CD4-positive, alpha-beta T cell treated with Interleukin-12 subunit alpha and Interleukin-12 subunit beta, for 1 hour (primary cell): ENCODE measurements at regions not wholly inside any gene's neighbourhood (a gene's known extent, or its start where the extent isn't known, plus 50 kb on each side); places are given as distances from the start of the nearest gene placed in this dataset.

ENCODE experiments used
- DNase-seq: peaks from one replicate; pipeline ENCODE4 v3.0.0-alpha.2; 2020

GRCh38 chr6:1023229-1023628 lies 288.7 kb upstream of the FOXQ1 start:
- DNase-seq = no peak

DNA sequence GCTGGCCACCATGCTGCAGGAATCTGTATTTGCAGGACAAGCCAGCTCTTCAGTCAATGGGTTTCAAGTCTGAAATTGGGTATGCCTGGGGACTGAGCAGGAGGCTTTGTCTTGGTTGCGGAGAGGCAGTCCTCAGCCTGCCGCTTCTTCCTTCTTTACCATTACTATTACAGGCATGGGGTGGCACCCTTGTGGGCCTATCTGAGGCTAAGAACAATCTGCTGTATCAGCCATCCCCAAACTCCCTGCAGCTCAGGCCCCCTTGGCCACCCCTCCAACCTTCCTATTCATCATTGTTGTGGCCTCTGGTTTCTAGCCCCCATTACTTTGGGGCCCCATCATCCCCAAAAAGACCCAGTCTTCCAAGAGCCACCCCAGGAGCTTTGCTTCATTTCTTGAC lies 289.2 kb upstream of the FOXQ1 start:
- no peak for DNase-seq

DNA sequence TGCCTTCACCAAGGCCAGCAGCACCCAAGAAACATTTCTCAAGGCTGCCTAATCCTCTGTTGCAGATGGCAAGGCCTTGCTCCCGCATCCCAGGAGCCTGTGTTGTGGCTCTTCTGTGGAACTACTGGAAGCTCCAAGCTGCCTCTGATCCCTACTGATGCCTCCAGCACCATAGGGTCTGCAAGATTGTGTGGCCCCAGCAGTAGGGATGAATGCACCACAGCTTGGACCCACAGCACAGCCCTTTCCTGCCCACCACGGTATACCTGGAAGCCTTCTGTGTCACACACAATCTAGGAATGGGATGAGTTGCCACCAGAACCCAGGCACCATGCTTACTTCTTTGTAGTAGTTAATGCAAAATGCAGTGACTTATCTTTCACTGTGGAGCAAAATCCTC lies 291.1 kb upstream of the FOXQ1 start:
- DNase-seq = no peak

- no peak for DNase-seq
Observed at GRCh38 chr6:1020133-1020532, 291.8 kb upstream of the FOXQ1 start.

GRCh38 chr6:1018041-1018440 lies 293.9 kb upstream of the FOXQ1 start:
- DNase-seq = no peak

DNA sequence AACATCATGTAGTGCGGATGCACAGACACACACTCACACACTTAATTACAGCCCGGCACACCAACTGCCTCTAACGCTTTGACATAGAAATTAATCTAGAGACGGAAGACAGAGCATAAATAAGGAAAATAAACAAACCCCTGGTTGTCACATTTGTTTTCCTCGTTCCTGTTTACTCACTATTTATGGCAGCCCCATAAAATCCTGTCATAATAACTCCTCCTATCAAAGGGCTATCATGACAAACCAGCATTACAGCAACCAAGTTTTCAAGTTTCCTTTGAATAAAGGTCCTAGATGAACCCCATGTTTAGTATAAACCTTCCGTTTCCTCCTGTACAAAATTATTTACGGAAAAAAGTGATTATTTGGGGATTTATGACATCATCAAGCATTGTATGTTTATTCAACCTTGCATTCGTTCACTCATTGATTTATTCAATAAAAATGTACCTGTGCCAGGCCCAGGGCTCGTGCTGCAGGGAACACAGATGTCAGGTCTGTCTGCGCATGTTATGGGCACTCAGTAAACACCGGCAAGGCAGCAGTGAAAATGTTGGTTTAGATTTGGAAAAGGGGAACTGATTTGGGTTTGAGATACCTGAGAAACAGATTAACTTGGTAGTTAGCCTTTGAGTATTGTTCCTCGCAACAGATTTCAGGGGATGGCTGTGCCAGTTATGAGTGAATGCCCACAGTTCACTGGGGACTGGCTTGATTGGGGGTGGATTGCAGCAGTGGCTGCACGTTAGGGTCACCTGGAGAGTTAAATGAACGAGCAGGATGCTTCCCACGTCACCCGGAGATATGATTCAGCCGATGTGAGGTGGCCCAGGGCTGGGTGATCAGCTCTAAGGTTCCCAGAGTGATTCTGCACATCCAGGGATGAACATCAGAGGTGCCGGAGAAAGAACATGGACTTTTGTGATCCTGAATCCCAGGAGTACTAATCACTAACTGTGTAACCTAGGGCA lies 295.3 kb upstream of the FOXQ1 start:
- no peak for DNase-seq

GRCh38 chr6:1015825-1016224 lies 296.1 kb upstream of the FOXQ1 start:
- DNase-seq = no peak

DNA sequence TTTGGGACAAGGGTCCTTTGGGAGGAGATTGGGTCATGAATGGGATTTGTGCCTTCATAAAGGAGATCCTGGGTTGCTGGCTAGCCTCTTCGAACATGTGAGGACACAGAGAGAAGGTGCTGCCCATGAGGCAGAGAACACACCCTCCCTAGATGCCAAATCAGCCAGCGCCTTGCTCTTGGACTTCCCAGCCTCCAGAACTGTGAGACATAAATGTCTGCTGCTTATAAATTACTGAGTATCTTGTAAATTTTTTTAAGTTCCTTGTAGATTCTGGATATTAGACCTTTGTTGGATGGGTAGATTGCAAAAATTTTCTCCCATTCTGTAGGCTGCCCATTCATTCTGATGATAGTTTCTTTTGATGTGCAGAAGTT lies 297.5 kb upstream of the FOXQ1 start:
- DNase-seq = no peak

GRCh38 chr6:1013656-1014430 lies 298.1 kb upstream of the FOXQ1 start:
- no peak for DNase-seq

- no peak for DNase-seq
Observed at GRCh38 chr6:1009103-1009502, 302.8 kb upstream of the FOXQ1 start.

DNA sequence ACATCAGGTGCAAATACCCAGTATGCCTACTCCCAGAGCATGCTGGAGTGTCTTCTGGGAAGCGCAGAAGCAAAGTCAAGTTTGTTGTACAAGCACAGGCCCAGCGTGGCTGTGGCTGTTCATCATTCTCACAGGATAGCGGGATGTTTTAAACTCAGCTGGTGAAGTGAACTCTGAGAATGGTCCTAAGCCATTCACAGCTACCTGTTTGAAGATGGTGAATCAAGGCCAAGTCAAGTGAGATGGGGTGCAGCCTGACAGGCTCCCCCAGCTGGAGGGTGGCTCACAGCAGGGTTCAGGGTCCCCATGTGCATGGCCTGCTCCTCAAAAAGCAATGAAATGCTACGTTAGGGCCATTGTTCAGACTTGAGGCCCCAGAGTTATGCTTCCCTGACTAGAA lies 304.7 kb upstream of the FOXQ1 start:
- no peak for DNase-seq

- no peak for DNase-seq
Observed at GRCh38 chr6:1004885-1005630, 306.8 kb upstream of the FOXQ1 start.

GRCh38 chr6:1003394-1004160 lies 308.3 kb upstream of the FOXQ1 start:
- no peak for DNase-seq

- no peak for DNase-seq
Observed at GRCh38 chr6:1002989-1003388, 308.9 kb upstream of the FOXQ1 start.

GRCh38 chr6:1001655-1002349 lies 308.9 kb upstream of the EXOC2 start:
- no peak for DNase-seq

DNA sequence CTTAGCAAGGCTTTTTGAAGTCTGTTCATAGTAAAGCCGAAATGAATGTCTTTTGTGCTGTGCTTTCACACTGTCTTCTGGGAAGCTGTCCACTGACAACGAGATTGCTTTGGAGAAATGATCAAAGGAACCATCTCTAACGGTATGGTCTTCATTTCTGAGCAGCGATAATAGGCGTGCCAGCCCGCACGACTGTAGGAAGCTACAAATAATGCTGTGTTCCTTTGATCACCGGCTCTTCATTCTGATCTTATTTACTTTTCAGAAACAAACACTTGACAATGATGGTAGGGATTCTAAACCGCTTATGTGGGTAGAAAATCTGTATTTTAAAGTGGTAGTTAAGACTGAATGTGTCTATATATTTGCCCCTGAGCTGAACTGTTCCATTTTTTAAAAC lies 306.6 kb upstream of the EXOC2 start:
- no peak for DNase-seq

DNA sequence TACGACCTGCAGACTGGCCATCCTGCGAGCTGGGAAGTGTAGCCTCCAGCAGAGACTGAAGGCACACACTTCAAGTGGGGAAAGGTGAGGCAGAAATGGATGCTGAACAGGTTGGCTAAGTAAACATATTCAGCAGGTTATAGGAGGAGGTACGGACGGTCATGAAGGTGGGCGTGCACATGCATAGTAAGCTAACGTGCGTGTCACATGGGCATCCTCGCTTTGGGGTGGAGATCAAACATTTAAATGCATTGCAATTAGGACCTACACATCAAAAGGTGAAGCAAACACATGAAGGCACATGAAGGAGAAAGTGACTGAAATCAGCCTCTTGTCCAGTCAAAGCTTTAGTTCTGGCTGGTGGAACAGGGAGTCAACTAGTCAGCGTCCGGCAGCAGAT lies 305.6 kb upstream of the EXOC2 start:
- DNase-seq = no peak

DNA sequence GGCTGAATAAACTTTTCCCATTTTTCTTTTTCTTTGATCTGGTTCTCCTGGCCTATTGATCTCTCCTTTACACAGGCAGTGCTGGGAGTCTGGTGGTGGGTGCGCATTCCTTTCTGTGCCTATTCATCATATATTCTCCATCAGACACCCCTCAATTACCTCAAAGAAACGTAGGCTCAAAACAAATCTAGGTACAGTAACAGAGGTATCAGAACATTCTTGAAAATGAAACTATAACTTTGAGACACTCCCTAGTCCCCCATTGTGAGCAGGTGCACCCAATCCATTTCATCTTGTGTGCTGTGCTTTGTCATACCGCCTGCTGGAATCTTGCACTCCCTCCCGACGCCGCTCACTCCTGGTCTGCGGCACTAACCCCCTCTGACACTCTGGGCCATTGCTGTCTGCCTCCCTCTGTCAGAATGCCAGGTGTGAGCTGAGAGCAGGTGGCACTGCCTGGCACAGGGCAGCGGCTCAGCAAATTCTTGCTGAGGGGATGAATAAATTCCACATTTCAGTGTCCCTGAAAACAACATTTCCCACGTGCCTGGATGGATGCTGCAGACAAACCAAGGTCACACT lies 303.4 kb upstream of the EXOC2 start:
- DNase-seq = no peak

GRCh38 chr6:991192-991591 lies 298.3 kb upstream of the EXOC2 start:
- DNase-seq = no peak

GRCh38 chr6:984031-984430 lies 291.1 kb upstream of the EXOC2 start:
- no peak for DNase-seq

- DNase-seq = no peak
Observed at GRCh38 chr6:978937-979685, 286.2 kb upstream of the EXOC2 start.
